IMR-90 (cell line): ENCODE measurements at regions not wholly inside any gene's neighbourhood (a gene's known extent, or its start where the extent isn't known, plus 50 kb on each side); places are given as distances from the start of the nearest gene placed in this dataset.

ENCODE experiments used
- ATAC-seq: fragments of 200-7000 bp; cut with Tn5 transposase; 2 replicates; pipeline ENCODE4 v1.9.1; 2020; ENCODE audit warnings: low read depth, mild to moderate bottlenecking, moderate library complexity
- BruUV-seq: library from RNA; stranded (reverse); fragments of 400-500 nt; replicated peaks from 2 replicates; lab custom pipeline; 2021; lab: Mats Ljungman, UMichigan
- CTCF ChIA-PET: fragments of 300-600 bp; formaldehyde crosslinking; extraction: SDS; loops from one replicate; lab custom pipeline; 2021; ENCODE audit warnings: antibody characterized with exemption; lab: Yijun Ruan, JAX
- POLR2A ChIA-PET: fragments of 300-600 bp; sonication (Branson Sonifier 250); formaldehyde crosslinking; loops from one replicate; lab custom pipeline; 2022; ENCODE audit warnings: antibody characterized with exemption; ENCODE audit not compliant: unreplicated experiment; lab: Charles Lee
- DNase-seq: peaks from one replicate; pipeline ENCODE4 v3.0.0; 2013
- H2AFZ ChIP-seq: replicated peaks from 2 replicates; pipeline ENCODE3; 2013; ENCODE audit warnings: low read length, mild to moderate bottlenecking; ENCODE audit not compliant: poor library complexity
- H2AK5ac ChIP-seq: 2 replicates; pipeline ENCODE4 v1.6.1; 2013; ENCODE audit warnings: low read depth, low read length, inconsistent platforms
- H2AK9ac ChIP-seq: replicated peaks from 2 replicates; pipeline ENCODE3; 2013; ENCODE audit warnings: mild to moderate bottlenecking, low read depth, low read length, moderate library complexity; ENCODE audit not compliant: poor library complexity
- H2BK120ac ChIP-seq: 2 replicates; pipeline ENCODE4 v1.6.1; 2013; ENCODE audit warnings: low read depth, low read length, inconsistent platforms
- H2BK15ac ChIP-seq: 3 replicates; pipeline ENCODE4 v1.6.1; 2013; ENCODE audit warnings: low read depth, low read length, inconsistent platforms
- H2BK20ac ChIP-seq: 2 replicates; pipeline ENCODE4 v1.6.1; 2013; ENCODE audit warnings: low read depth, mild to moderate bottlenecking, inconsistent platforms, low read length, moderate library complexity
- H2BK5ac ChIP-seq: 2 replicates; pipeline ENCODE4 v1.6.1; 2013; ENCODE audit warnings: mild to moderate bottlenecking, low read depth, low read length, inconsistent platforms; ENCODE audit not compliant: poor library complexity, severe bottlenecking
- H3K14ac ChIP-seq: replicated peaks from 2 replicates; pipeline ENCODE4 v1.6.1; 2013; ENCODE audit warnings: low read depth, low read length, inconsistent platforms
- H3K18ac ChIP-seq: 2 replicates; pipeline ENCODE4 v1.6.1; 2013; ENCODE audit warnings: low read depth, low read length, control low read depth
- H3K23ac ChIP-seq: 2 replicates; pipeline ENCODE4 v1.6.1; 2013; ENCODE audit warnings: low read depth, low read length, inconsistent platforms
- H3K27ac ChIP-seq: 2 replicates; pipeline ENCODE4 v1.5.1; 2013; ENCODE audit warnings: mild to moderate bottlenecking, control low read depth, low read length; ENCODE audit not compliant: insufficient read depth
- H3K27me3 ChIP-seq: 2 replicates; pipeline ENCODE4 v1.6.1; 2013; ENCODE audit warnings: low read length; ENCODE audit not compliant: control insufficient read depth, insufficient read depth
- H3K36me3 ChIP-seq: 2 replicates; pipeline ENCODE4 v1.6.1; 2013; ENCODE audit warnings: low read length, mixed read lengths; ENCODE audit not compliant: control insufficient read depth, insufficient read depth
- H3K4ac ChIP-seq: 2 replicates; pipeline ENCODE4 v1.6.1; 2013; ENCODE audit warnings: low read depth, low read length, inconsistent platforms
- H3K4me1 ChIP-seq: 2 replicates; pipeline ENCODE4 v1.6.1; 2013; ENCODE audit warnings: low read length, mixed read lengths; ENCODE audit not compliant: control insufficient read depth, insufficient read depth
- H3K4me2 ChIP-seq: 2 replicates; pipeline ENCODE4 v1.6.1; 2013; ENCODE audit warnings: low read depth, mild to moderate bottlenecking, control low read depth, low read length, moderate library complexity
- H3K4me3 ChIP-seq: 2 replicates; pipeline ENCODE4 v1.5.1; 2013; ENCODE audit warnings: low read depth, mild to moderate bottlenecking, control low read depth, low read length, moderate library complexity; ENCODE audit not compliant: insufficient read depth
- H3K56ac ChIP-seq: 2 replicates; pipeline ENCODE4 v1.6.1; 2013; ENCODE audit warnings: low read length, inconsistent platforms; ENCODE audit not compliant: insufficient read depth; ENCODE audit errors: extremely low read depth
- H3K79me1 ChIP-seq, 2 experiments: 2 replicates each; pipeline ENCODE4 v1.6.1; 2013; ENCODE audit warnings: low read length in 2 of 2, inconsistent platforms in 1 of 2, low read depth in 1 of 2
- H3K9ac ChIP-seq: 2 replicates; pipeline ENCODE4 v1.6.1; 2013; ENCODE audit warnings: low read depth, low read length, control low read depth
- H3K9me1 ChIP-seq: 2 replicates; pipeline ENCODE4 v1.6.1; 2013; ENCODE audit warnings: low read length, inconsistent platforms; ENCODE audit not compliant: insufficient read depth
- H3K9me3 ChIP-seq: 2 replicates; pipeline ENCODE4 v1.6.1; 2013; ENCODE audit warnings: low read length; ENCODE audit not compliant: control insufficient read depth, insufficient read depth
- H4K20me1 ChIP-seq: 2 replicates; pipeline ENCODE4 v1.6.1; 2013; ENCODE audit warnings: low read length, inconsistent platforms; ENCODE audit not compliant: insufficient read depth
- H4K5ac ChIP-seq: 2 replicates; pipeline ENCODE4 v1.6.1; 2013; ENCODE audit warnings: mild to moderate bottlenecking, low read depth, low read length, control low read depth
- H4K8ac ChIP-seq, 2 experiments: 2 replicates each; pipeline ENCODE4 v1.6.1; 2013; ENCODE audit warnings: low read depth in 2 of 2, low read length in 2 of 2, control low read depth in 1 of 2, inconsistent platforms in 1 of 2
- H4K91ac ChIP-seq: 2 replicates; pipeline ENCODE4 v1.6.1; 2013; ENCODE audit warnings: low read depth, low read length, inconsistent platforms; ENCODE audit not compliant: insufficient read depth
- CEBPB ChIP-seq: IDR thresholded peaks from 2 replicates; pipeline ENCODE4 v1.6.1; 2012; ENCODE audit warnings: low read depth, low read length, improper control_type of control experiment
- CHD1 ChIP-seq: IDR thresholded peaks from 2 replicates; pipeline ENCODE4 v1.6.1; 2012; ENCODE audit warnings: low read depth, low read length, improper control_type of control experiment
- CTCF ChIP-seq: conservative IDR thresholded peaks from 2 replicates; pipeline ENCODE4 v1.5.1; 2012; ENCODE audit warnings: mild to moderate bottlenecking, low read depth, low read length, improper control_type of control experiment
- ELK1 ChIP-seq: fragments of 150-350 bp; IDR thresholded peaks from 2 replicates; pipeline ENCODE4 v1.6.1; 2016; ENCODE audit warnings: low read depth, mild to moderate bottlenecking, low read length, moderate library complexity, borderline replicate concordance
- FOS ChIP-seq: fragments of 150-350 bp; IDR thresholded peaks from 2 replicates; pipeline ENCODE4 v1.6.1; 2016; ENCODE audit warnings: low read depth, low read length
- MAZ ChIP-seq: IDR thresholded peaks from 2 replicates; pipeline ENCODE4 v1.6.1; 2012; ENCODE audit warnings: low read depth, mild to moderate bottlenecking, low read length, improper control_type of control experiment, moderate library complexity, borderline replicate concordance
- MXI1 ChIP-seq: IDR thresholded peaks from 2 replicates; pipeline ENCODE4 v1.6.1; 2012; ENCODE audit warnings: low read depth, mild to moderate bottlenecking, low read length, moderate library complexity, borderline replicate concordance
- NFE2L2 ChIP-seq: fragments of 150-350 bp; IDR thresholded peaks from 2 replicates; pipeline ENCODE4 v1.6.1; 2016; ENCODE audit warnings: low read depth, mild to moderate bottlenecking, low read length
- POLR2A ChIP-seq: IDR thresholded peaks from 2 replicates; pipeline ENCODE4 v1.6.1; 2012; ENCODE audit warnings: mild to moderate bottlenecking, low read depth, low read length
- RAD21 ChIP-seq: IDR thresholded peaks from 2 replicates; pipeline ENCODE4 v1.6.1; 2012; ENCODE audit warnings: low read length, improper control_type of control experiment
- RCOR1 ChIP-seq: IDR thresholded peaks from 2 replicates; pipeline ENCODE4 v1.6.1; 2012; ENCODE audit warnings: mild to moderate bottlenecking, low read length, improper control_type of control experiment; ENCODE audit not compliant: insufficient replicate concordance
- WGBS, 2 experiments: methylation state at CpG; one replicate each; pipeline versions ENCODE4 v1.1.5 to v1.1.7; 2013; ENCODE audit warnings: missing lambda C conversion rate in 2 of 2; ENCODE audit not compliant: insufficient read length in 1 of 2; ENCODE audit errors: extremely low coverage in 2 of 2; 5-methylcytosine and 5-hydroxymethylcytosine counted together
- dilution Hi-C: fragments of 300-500 bp; cut with HindIII; formaldehyde crosslinking; loops from one replicate; pipeline ENCODE4 v1.14.3; 2018; ENCODE audit warnings: low sequenced_read_pairs; ENCODE audit not compliant: unreplicated experiment
- in situ Hi-C: fragments of 300-500 bp; cut with MboI; formaldehyde crosslinking; loops from 3 replicates; pipeline ENCODE4 v1.14.3; 2019; ENCODE audit warnings: low sequenced_read_pairs, inconsistent platforms, mixed read lengths
- intact Hi-C: fragments of 100-400 bp; cut with micrococcal nuclease; formaldehyde crosslinking; loops from 2 replicates; pipeline ENCODE4 v1.10.0; 2022

- CTCF ChIA-PET = no interaction called here
- Histone ChIP-seq H2AFZ (no peak overlapping the region), H4K91ac (no peak overlapping the region), H3K4ac (no peak overlapping the region), H3K9ac (no peak overlapping the region), H2AK5ac (no peak overlapping the region), H3K27ac (no peak overlapping the region), H3K36me3 (no peaks in the 10 kb centered on the region), H3K4me2 (no peak overlapping the region), H3K79me1 (no peaks in the 10 kb centered on the region), H3K23ac (no peak overlapping the region), H3K4me1 (no peaks in the 10 kb centered on the region), H4K5ac (no peak overlapping the region), H3K56ac (no peak overlapping the region), H2BK15ac (no peak overlapping the region), H3K9me3 (peaks cover 39% of the 10 kb centered on the region), H2AK9ac (peak overlapping the region; percentile 65), H3K18ac (no peak overlapping the region), H3K14ac (no peak overlapping the region), H3K9me1 (no peaks in the 10 kb centered on the region), H3K27me3 (no peaks in the 10 kb centered on the region), H2BK20ac (no peak overlapping the region), H4K20me1 (no peaks in the 10 kb centered on the region), H3K4me3 (no peak overlapping the region), H2BK120ac (no peak overlapping the region), H4K8ac (no peak overlapping the region), H2BK5ac (no peak overlapping the region)
- dilution Hi-C loops (no loop called here), intact Hi-C loops (no loop called here), in situ Hi-C loops (no loop called here)
- TF ChIP-seq CTCF (no peak), MXI1 (no peak), POLR2A (no peak), ELK1 (no peak), MAZ (no peak), NFE2L2 (no peak), RCOR1 (no peak), CHD1 (no peak), FOS (no peak), CEBPB (no peak), RAD21 (no peak)
- ATAC-seq (no peak), DNase-seq (no peak)
- POLR2A ChIA-PET = no interaction called here
- WGBS, 2 experiments = no CpG with 5 or more reads among the region's 17 CpGs
- no TSS peak for BruUV-seq
Observed at GRCh38 chr2:588074-588645, 89.0 kb downstream of the TMEM18 start.
